H1 (cell line): ENCODE measurements at regions not wholly inside any gene's neighbourhood (a gene's known extent, or its start where the extent isn't known, plus 50 kb on each side); places are given as distances from the start of the nearest gene placed in this dataset.

ENCODE experiments used
- CTCF ChIA-PET: fragments of 300-600 bp; sonication (Branson Sonifier 250); formaldehyde crosslinking; loops from one replicate; lab custom pipeline; 2021; ENCODE audit not compliant: partially characterized antibody; lab: Charles Lee
- POLR2A ChIA-PET: fragments of 300-600 bp; sonication (Branson Sonifier 250); formaldehyde crosslinking; loops from one replicate; lab custom pipeline; 2021; ENCODE audit warnings: inconsistent platforms; ENCODE audit not compliant: partially characterized antibody; lab: Charles Lee
- DNase-seq, 2 experiments: peaks; one replicate each; pipeline versions ENCODE4 v3.0.0 to v3.0.0-alpha.2; 2010 to 2022; ENCODE audit warnings: low spot score in 2 of 2, low read depth in 1 of 2, mixed read lengths in 1 of 2
- FAIRE-seq: peaks from 2 replicates; lab custom pipeline; 2011; peaks lifted over from hg19 to GRCh38; lab: Jason Lieb, UNC
- H2AFZ ChIP-seq: 2 replicates; pipeline ENCODE4 v1.8.1; 2012; ENCODE audit warnings: low read length, inconsistent platforms
- H2AK5ac ChIP-seq: 2 replicates; pipeline ENCODE4 v1.6.1; 2013; ENCODE audit warnings: low read depth, low read length
- H2BK120ac ChIP-seq: replicated peaks from 2 replicates; pipeline ENCODE3; 2013; ENCODE audit warnings: low read depth, low read length, inconsistent platforms
- H2BK12ac ChIP-seq: 2 replicates; pipeline ENCODE4 v1.6.1; 2013; ENCODE audit warnings: low read depth, low read length
- H2BK15ac ChIP-seq: 2 replicates; pipeline ENCODE4 v1.6.1; 2013; ENCODE audit warnings: low read length
- H2BK20ac ChIP-seq: 2 replicates; pipeline ENCODE4 v1.6.1; 2013; ENCODE audit warnings: low read length
- H2BK5ac ChIP-seq: 2 replicates; pipeline ENCODE4 v1.6.1; 2013; ENCODE audit warnings: low read depth, low read length
- H3K14ac ChIP-seq: 2 replicates; pipeline ENCODE4 v1.6.1; 2013; ENCODE audit warnings: inconsistent platforms; ENCODE audit not compliant: insufficient read length
- H3K18ac ChIP-seq: 2 replicates; pipeline ENCODE4 v1.6.1; 2013; ENCODE audit warnings: low read length; ENCODE audit errors: extremely low read depth
- H3K23ac ChIP-seq: 2 replicates; pipeline ENCODE4 v1.6.1; 2013; ENCODE audit warnings: inconsistent platforms; ENCODE audit not compliant: insufficient read length
- H3K23me2 ChIP-seq: 2 replicates; pipeline ENCODE4 v1.6.1; 2013; ENCODE audit warnings: low read depth, low read length
- H3K27ac ChIP-seq: 2 replicates; pipeline ENCODE4 v1.6.1; 2011; ENCODE audit warnings: low read depth, low read length, inconsistent platforms
- H3K27me3 ChIP-seq, 4 experiments: replicated peaks in 1 of 4; 1 replicate in 1 of 4; 2 replicates in 3 of 4; pipeline versions ENCODE4 v1.6.1 to v1.8.1; 2011 to 2013; ENCODE audit warnings: low read length in 3 of 4, mild to moderate bottlenecking in 3 of 4, inconsistent platforms in 2 of 4, mixed read lengths in 2 of 4, moderate library complexity in 1 of 4; ENCODE audit not compliant: control insufficient read depth in 3 of 4, insufficient read depth in 3 of 4; ENCODE audit errors: extremely low read depth in 1 of 4
- H3K36me3 ChIP-seq, 4 experiments: 2 replicates each; pipeline versions ENCODE4 v1.6.1 to v1.8.1; 2011 to 2013; ENCODE audit warnings: mild to moderate bottlenecking in 4 of 4, low read length in 3 of 4, moderate library complexity in 2 of 4, control low read depth in 1 of 4, inconsistent platforms in 1 of 4; ENCODE audit not compliant: insufficient read depth in 4 of 4, control insufficient read depth in 2 of 4
- H3K4ac ChIP-seq: replicated peaks from 2 replicates; pipeline ENCODE3; 2013; ENCODE audit warnings: low read length, low read depth, mixed read lengths, inconsistent platforms; ENCODE audit not compliant: insufficient read length
- H3K4me1 ChIP-seq, 4 experiments: replicated peaks in 1 of 4; 1 replicate in 1 of 4; 2 replicates in 3 of 4; pipeline versions ENCODE4 v1.6.1 to v1.8.1; 2011 to 2013; ENCODE audit warnings: low read length in 3 of 4, inconsistent platforms in 2 of 4, mixed read lengths in 1 of 4; ENCODE audit not compliant: insufficient read depth in 4 of 4, control insufficient read depth in 3 of 4
- H3K4me2 ChIP-seq, 2 experiments: 2 replicates each; pipeline versions ENCODE4 v1.6.1 to v1.8.1; 2011 to 2013; ENCODE audit warnings: low read depth in 2 of 2, low read length in 2 of 2, control low read depth in 1 of 2, inconsistent platforms in 1 of 2, mild to moderate bottlenecking in 1 of 2; ENCODE audit not compliant: insufficient read depth in 1 of 2
- H3K4me3 ChIP-seq, 4 experiments: fragments of 200-600, 300-600 bp in 1 of 4; sonication (generic), shearing (Covaris generic), sonication (Bioruptor Twin) in 1 of 4; 2 replicates each; pipeline versions ENCODE4 v1.5.1 to v1.8.1; 2011 to 2016; ENCODE audit warnings: low read length in 4 of 4, low read depth in 3 of 4, control low read depth in 2 of 4, inconsistent platforms in 2 of 4, mild to moderate bottlenecking in 2 of 4, mixed read lengths in 1 of 4, moderate library complexity in 1 of 4; ENCODE audit not compliant: insufficient read depth in 2 of 4; ENCODE audit errors: extremely low read depth in 1 of 4
- H3K56ac ChIP-seq: replicated peaks from 2 replicates; pipeline ENCODE3; 2013; ENCODE audit warnings: low read depth, mild to moderate bottlenecking, mixed read lengths, low read length, inconsistent platforms; ENCODE audit not compliant: insufficient read length
- H3K79me1 ChIP-seq: 2 replicates; pipeline ENCODE4 v1.6.1; 2013; ENCODE audit warnings: low read depth, low read length, control low read depth
- H3K79me2 ChIP-seq, 2 experiments: 2 replicates each; pipeline versions ENCODE4 v1.6.1 to v1.8.1; 2012 to 2013; ENCODE audit warnings: low read length in 2 of 2, mild to moderate bottlenecking in 2 of 2, inconsistent platforms in 1 of 2; ENCODE audit not compliant: insufficient read depth in 2 of 2, control insufficient read depth in 1 of 2
- H3K9ac ChIP-seq, 4 experiments: replicated peaks in 1 of 4; 1 replicate in 1 of 4; 2 replicates in 3 of 4; pipeline versions ENCODE4 v1.6.1 to v1.8.1; 2011 to 2013; ENCODE audit warnings: low read depth in 3 of 4, low read length in 3 of 4, control low read depth in 2 of 4, mild to moderate bottlenecking in 2 of 4, moderate library complexity in 2 of 4, inconsistent platforms in 1 of 4; ENCODE audit errors: extremely low read depth in 1 of 4
- H3K9me3 ChIP-seq, 2 experiments: 2 replicates each; pipeline versions ENCODE4 v1.6.1 to v1.8.1; 2012 to 2013; ENCODE audit warnings: mild to moderate bottlenecking in 2 of 2, moderate library complexity in 2 of 2, control low read depth in 1 of 2, inconsistent platforms in 1 of 2, low read depth in 1 of 2, low read length in 1 of 2, mixed read lengths in 1 of 2; ENCODE audit not compliant: insufficient read depth in 2 of 2
- H4K20me1 ChIP-seq, 2 experiments: replicated peaks in 1 of 2; 2 replicates each; pipeline versions ENCODE3 to v1.8.1; 2011 to 2013; ENCODE audit warnings: inconsistent platforms in 2 of 2, low read length in 2 of 2, mild to moderate bottlenecking in 1 of 2; ENCODE audit not compliant: insufficient read depth in 2 of 2, control insufficient read depth in 1 of 2
- H4K5ac ChIP-seq: 2 replicates; pipeline ENCODE4 v1.6.1; 2013; ENCODE audit warnings: low read length, low read depth, mixed read lengths, inconsistent platforms; ENCODE audit not compliant: insufficient read length
- H4K8ac ChIP-seq: 2 replicates; pipeline ENCODE4 v1.8.0; 2013; ENCODE audit warnings: mild to moderate bottlenecking, moderate library complexity, low read length, inconsistent platforms; ENCODE audit not compliant: insufficient read depth; ENCODE audit errors: extremely low read depth
- H4K91ac ChIP-seq: replicated peaks from 2 replicates; pipeline ENCODE3; 2013; ENCODE audit warnings: low read length, mixed read lengths, inconsistent platforms; ENCODE audit not compliant: insufficient read length
- ATF3 ChIP-seq: IDR thresholded peaks from 2 replicates; pipeline ENCODE4 v1.6.1; 2011; ENCODE audit warnings: low read depth, mild to moderate bottlenecking, low read length; ENCODE audit not compliant: insufficient read depth
- CHD2 ChIP-seq: IDR thresholded peaks from 2 replicates; pipeline ENCODE4 v1.6.1; 2012; ENCODE audit warnings: low read length, improper control_type of control experiment
- CREB1 ChIP-seq: IDR thresholded peaks from 2 replicates; pipeline ENCODE4 v1.6.1; 2012; ENCODE audit warnings: inconsistent platforms
- CTBP2 ChIP-seq: IDR thresholded peaks from 2 replicates; pipeline ENCODE4 v1.7.0; 2011; ENCODE audit warnings: borderline replicate concordance, mild to moderate bottlenecking, moderate library complexity, mixed read lengths, low read length; ENCODE audit not compliant: insufficient read depth, insufficient read length
- E2F6 ChIP-seq: IDR thresholded peaks from 2 replicates; pipeline ENCODE4 v1.6.1; 2012; ENCODE audit warnings: inconsistent platforms
- GTF2F1 ChIP-seq: IDR thresholded peaks from 2 replicates; pipeline ENCODE4 v1.6.1; 2012; ENCODE audit warnings: low read depth, low read length, improper control_type of control experiment, borderline replicate concordance
- HDAC6 ChIP-seq: IDR thresholded peaks from one replicate; pipeline ENCODE4 v1.7.1; 2012; ENCODE audit warnings: low read depth, mild to moderate bottlenecking, inconsistent platforms, low read length, moderate library complexity
- POLR2A ChIP-seq, 2 experiments: IDR thresholded peaks; 1 replicate in 1 of 2; 2 replicates in 1 of 2; pipeline ENCODE4 v1.6.1; 2011; ENCODE audit warnings: low read depth in 2 of 2, low read length in 2 of 2, mild to moderate bottlenecking in 2 of 2; ENCODE audit errors: control extremely low read depth in 1 of 2
- POLR2AphosphoS5 ChIP-seq: IDR thresholded peaks from 2 replicates; pipeline ENCODE4 v1.6.1; 2011; ENCODE audit warnings: low read depth, low read length
- RBBP5 ChIP-seq: IDR thresholded peaks from 2 replicates; pipeline ENCODE4 v1.7.1; 2012; ENCODE audit warnings: low read depth, mild to moderate bottlenecking, inconsistent platforms, low read length, moderate library complexity, borderline replicate concordance
- SP2 ChIP-seq: IDR thresholded peaks from 2 replicates; pipeline ENCODE4 v1.6.1; 2012; ENCODE audit warnings: mild to moderate bottlenecking, low read length, inconsistent platforms
- SRF ChIP-seq: IDR thresholded peaks from 2 replicates; pipeline ENCODE4 v1.6.1; 2011; ENCODE audit warnings: mild to moderate bottlenecking, low read depth, low read length, moderate library complexity
- TBP ChIP-seq: IDR thresholded peaks from 2 replicates; pipeline ENCODE4 v1.6.1; 2011; ENCODE audit warnings: low read depth, low read length, improper control_type of control experiment
- TCF12 ChIP-seq: IDR thresholded peaks from 2 replicates; pipeline ENCODE4 v1.6.1; 2011; ENCODE audit warnings: low read depth, mild to moderate bottlenecking, low read length
- USF2 ChIP-seq: IDR thresholded peaks from 2 replicates; pipeline ENCODE4 v1.6.1; 2011; ENCODE audit warnings: low read length, improper control_type of control experiment

- ChIA-PET CTCF (interaction anchor here (1.7 kb wide), 1 partner anchor 10 kb away, joined by 3 read pairs; no protein-coding TSS in a partner anchor), POLR2A (no interaction called here)
- H2BK5ac ChIP-seq = no peak overlapping the region
- no peaks in the 10 kb centered on the region for H3K79me2 ChIP-seq
- H4K20me1 ChIP-seq = no peaks in the 10 kb centered on the region
- peaks cover 0 to 5% of the 10 kb centered on the region in 2 experiments; a peak in 1 of 4 replicates for H3K9me3 ChIP-seq
- H3K18ac ChIP-seq = no peak overlapping the region
- no peak overlapping the region for H2AFZ ChIP-seq
- H3K4ac ChIP-seq = no peak overlapping the region
- H4K8ac ChIP-seq = no peak overlapping the region
- H3K23ac ChIP-seq = no peak overlapping the region
- H3K9ac ChIP-seq = no peak overlapping the region
- no peaks in the 10 kb centered on the region for H3K4me1 ChIP-seq
- H3K14ac ChIP-seq = no peak overlapping the region
- H2BK12ac ChIP-seq = no peak overlapping the region
- no peaks in the 10 kb centered on the region for H3K36me3 ChIP-seq
- no peak overlapping the region for H2BK15ac ChIP-seq
- H3K4me2 ChIP-seq = no peak overlapping the region
- no peak overlapping the region for H2BK120ac ChIP-seq
- H2BK20ac ChIP-seq = no peak overlapping the region
- no peaks in the 10 kb centered on the region for H3K27me3 ChIP-seq
- FAIRE-seq = no peak
- no peak overlapping the region for H3K27ac ChIP-seq
- H4K5ac ChIP-seq = no peak overlapping the region
- no peak overlapping the region for H2AK5ac ChIP-seq
- DNase-seq = no peak
- no peak overlapping the region for H3K4me3 ChIP-seq
- no peak overlapping the region for H3K56ac ChIP-seq
- no peaks in the 10 kb centered on the region for H3K23me2 ChIP-seq
- no peaks in the 10 kb centered on the region for H3K79me1 ChIP-seq
- H4K91ac ChIP-seq = no peak overlapping the region
- TF ChIP-seq USF2 = no peak
- no peak for TF ChIP-seq HDAC6
- TF ChIP-seq POLR2A (IDR thresholded peaks at IDR 0.05; ENCODE audit: control extremely low read depth in 1 of 2, low read depth in 2 of 2, low read length in 2 of 2) = no peak
- no peak for TF ChIP-seq CHD2
- TF ChIP-seq CREB1 = no peak
- no peak for TF ChIP-seq SP2
- TF ChIP-seq GTF2F1 = no peak
- TF ChIP-seq CTBP2 = no peak
- TF ChIP-seq TBP = no peak
- TF ChIP-seq SRF = no peak
- TF ChIP-seq E2F6 = no peak
- TF ChIP-seq ATF3 = no peak
- no peak for TF ChIP-seq POLR2AphosphoS5
- TF ChIP-seq TCF12 = no peak
- no peak for TF ChIP-seq RBBP5
Measured at GRCh38 chr5:81808106-81808505, 57.2 kb upstream of the SSBP2 start.
